Panc1 (cell line): ENCODE measurements at regions not wholly inside any gene's neighbourhood (a gene's known extent, or its start where the extent isn't known, plus 50 kb on each side); places are given as distances from the start of the nearest gene placed in this dataset.
"Not testable (repeated sequence)": the region's sequence is repeated elsewhere in the genome, so short reads cannot be mapped to it uniquely, and the experiment has no call there.

ENCODE experiments used
- ATAC-seq: fragments of 200-7000 bp; cut with Tn5 transposase; 2 replicates; pipeline ENCODE4 v1.9.1; 2020; ENCODE audit warnings: mild to moderate bottlenecking, moderate library complexity
- BruUV-seq: library from RNA; stranded (reverse); fragments of 400-500 nt; replicated peaks from 2 replicates; lab custom pipeline; 2021; lab: Mats Ljungman, UMichigan
- CTCF ChIA-PET: fragments of 300-600 bp; sonication (Branson Sonifier 250); formaldehyde crosslinking; loops from one replicate; lab custom pipeline; 2022; ENCODE audit warnings: antibody characterized with exemption; lab: Charles Lee
- POLR2A ChIA-PET: fragments of 300-600 bp; sonication (Branson Sonifier 250); formaldehyde crosslinking; loops from one replicate; lab custom pipeline; 2022; ENCODE audit warnings: antibody characterized with exemption; lab: Charles Lee
- DNase-seq: peaks from one replicate; pipeline ENCODE4 v3.0.0-alpha.2; 2010; ENCODE audit warnings: low read depth, low spot score
- H3K27ac ChIP-seq: 2 replicates; pipeline ENCODE4 v1.5.1; 2011; ENCODE audit warnings: mild to moderate bottlenecking, low read length, inconsistent platforms
- H3K27me3 ChIP-seq: fragments of 200-500 bp; sonication (Bioruptor generic); 2 replicates; pipeline ENCODE4 v1.6.0; 2014; ENCODE audit warnings: low read length, inconsistent platforms; ENCODE audit not compliant: control insufficient read depth, insufficient read depth
- H3K36me3 ChIP-seq: fragments of 200-500 bp; sonication (Bioruptor generic); 2 replicates; pipeline ENCODE4 v1.5.1; 2014; ENCODE audit warnings: inconsistent platforms, mild to moderate bottlenecking, low read length, moderate library complexity; ENCODE audit not compliant: control insufficient read depth, insufficient read depth
- H3K4me1 ChIP-seq: 2 replicates; pipeline ENCODE4 v1.5.1; 2011; ENCODE audit warnings: inconsistent platforms, mild to moderate bottlenecking, low read length, moderate library complexity; ENCODE audit not compliant: control insufficient read depth, insufficient read depth
- H3K4me3 ChIP-seq, 2 experiments: 2 replicates each; pipeline ENCODE4 v1.5.1; 2011 to 2012; ENCODE audit warnings: low read depth in 2 of 2, low read length in 2 of 2, mild to moderate bottlenecking in 2 of 2, inconsistent platforms in 1 of 2, moderate library complexity in 1 of 2
- H3K9me3 ChIP-seq: fragments of 200-500 bp; sonication (Bioruptor generic); 2 replicates; pipeline ENCODE4 v1.5.1; 2014; ENCODE audit warnings: low read depth, mild to moderate bottlenecking, inconsistent platforms, low read length, moderate library complexity; ENCODE audit not compliant: control insufficient read depth, insufficient read depth
- in situ Hi-C: cut with HindIII; loops from 2 replicates; pipeline ENCODE4 v1.10.0; 2016; ENCODE audit warnings: low sequenced_read_pairs, low pct_unique_long_range_greater_than_20kb
- intact Hi-C: fragments of 100-400 bp; cut with micrococcal nuclease; formaldehyde crosslinking; loops from one replicate; pipeline ENCODE4 v1.10.0; 2022; ENCODE audit not compliant: unreplicated experiment

DNA sequence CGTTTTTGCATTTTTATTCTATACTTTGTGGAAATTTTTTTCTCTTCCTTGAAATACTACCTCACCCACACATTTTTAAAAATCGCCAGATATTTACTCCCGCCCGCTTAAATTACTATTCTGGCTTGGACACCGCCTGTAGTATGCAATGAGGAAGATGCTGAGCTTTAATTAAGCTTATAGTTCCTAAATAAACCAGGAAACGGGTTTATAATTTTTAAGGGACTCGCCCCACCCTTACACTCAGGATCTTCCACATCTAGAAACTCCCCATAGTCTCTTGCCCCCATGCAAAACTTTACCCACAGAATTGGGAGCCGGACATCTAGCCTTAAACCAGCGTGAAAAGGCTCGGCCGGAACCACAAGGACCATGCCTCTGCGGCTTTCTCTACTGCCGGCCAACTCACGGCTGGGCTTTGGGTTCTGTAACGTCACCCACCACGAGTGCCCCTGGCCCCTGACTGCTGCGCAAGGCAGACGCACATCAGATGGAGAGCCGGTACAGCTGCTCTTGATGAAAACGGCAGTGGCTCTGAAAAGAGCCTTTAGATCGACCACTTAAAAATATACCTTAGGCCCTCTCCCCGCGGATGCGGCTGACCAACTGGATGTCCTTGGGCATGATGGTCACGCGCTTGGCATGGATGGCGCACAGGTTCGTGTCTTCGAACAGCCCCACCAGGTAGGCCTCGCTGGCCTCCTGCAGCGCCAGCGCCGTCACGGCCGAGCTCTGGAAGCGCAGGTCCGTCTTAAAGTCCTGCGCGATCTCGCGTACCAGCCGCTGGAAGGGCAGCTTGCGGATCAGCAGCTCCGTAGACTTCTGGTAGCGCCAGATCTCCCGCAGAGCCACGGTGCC is 66.3 kb downstream of the FAM72B start:
- intact Hi-C loops, H3K36me3 ChIP-seq, in situ Hi-C loops, H3K4me1 ChIP-seq, POLR2A ChIA-PET, H3K9me3 ChIP-seq, H3K27me3 ChIP-seq, CTCF ChIA-PET: not testable (repeated sequence)
- peak; percentile 75 for ATAC-seq
- H3K27ac ChIP-seq = peak overlapping the region; percentile 83
- H3K4me3 ChIP-seq = peak overlapping the region; percentile 48 to 72
- BruUV-seq = TSS peak; percentile 99
- DNase-seq = peak; percentile 12
